Ascending aorta (tissue), 2 donors: ENCODE measurements at regions not wholly inside any gene's neighbourhood (a gene's known extent, or its start where the extent isn't known, plus 50 kb on each side); places are given as distances from the start of the nearest gene placed in this dataset.

Experiments
- DNase-seq, 2 donors: peaks; one replicate each; pipeline ENCODE4 v3.0.0-alpha.2; 2019; ENCODE audit warnings: low spot score in 2 of 2
- H3K27ac ChIP-seq, 2 donors: fragments of 200-600 bp; sonication (generic); one replicate each; pipeline ENCODE4 v1.5.1; 2016 to 2017; ENCODE audit warnings: mild to moderate bottlenecking in 1 of 2
- H3K27me3 ChIP-seq: fragments of 200-600 bp; sonication (generic); one replicate; pipeline ENCODE4 v1.5.1; 2017
- H3K36me3 ChIP-seq, 2 donors: fragments of 200-600 bp; sonication (generic); one replicate each; pipeline ENCODE4 v1.5.1; 2016
- H3K4me1 ChIP-seq, 2 donors: fragments of 200-600 bp; sonication (generic); one replicate each; pipeline ENCODE4 v1.5.1; 2016 to 2017; ENCODE audit warnings: mild to moderate bottlenecking in 1 of 2
- H3K4me3 ChIP-seq, 2 donors: fragments of 200-600 bp; sonication (generic); one replicate each; pipeline ENCODE4 v1.5.1; 2016 to 2017; ENCODE audit warnings: mild to moderate bottlenecking in 1 of 2
- H3K9me3 ChIP-seq, 2 donors: fragments of 200-600 bp; sonication (generic); one replicate each; pipeline ENCODE4 v1.5.1; 2016
- CTCF ChIP-seq, 3 experiments: fragments of 200-600 bp in 2 of 3; fragments of 450-650 bp in 1 of 3; sonication (generic) in 2 of 3; IDR thresholded peaks; one replicate each; pipeline ENCODE4 v1.5.1; 2016 to 2019; ENCODE audit warnings: antibody characterized with exemption in 3 of 3, mild to moderate bottlenecking in 1 of 3, moderate library complexity in 1 of 3
- intact Hi-C: fragments of 100-400 bp; cut with DNase I; formaldehyde crosslinking; loops from one replicate; pipeline ENCODE4 v1.15.1; 2023

- Histone ChIP-seq H3K27me3 (no peaks in the 10 kb centered on the region), H3K4me1 (no peaks in the 10 kb centered on the region), H3K4me3 (no peak overlapping the region), H3K27ac (no peak overlapping the region), H3K36me3 (no peaks in the 10 kb centered on the region), H3K9me3 (no peaks in the 10 kb centered on the region)
- no peak for DNase-seq
- intact Hi-C loops, result no loop called here
- TF ChIP-seq CTCF (IDR thresholded peaks at IDR 0.05), result no peak
These were observed 312.5 kb upstream of the FLRT2 start for GRCh38 chr14:85217412-85217811.

- H3K4me3 ChIP-seq, result no peak overlapping the region
- intact Hi-C loops, result no loop called here
These were observed 311.0 kb upstream of the FLRT2 start for GRCh38 chr14:85218982-85219381.

GRCh38 chr14:85221832-85222231 is 308.1 kb upstream of the FLRT2 start:
- TF ChIP-seq CTCF (IDR thresholded peaks at IDR 0.05), result no peak
- H3K27me3 ChIP-seq, result no peaks in the 10 kb centered on the region
- intact Hi-C loops, result no loop called here

More at GRCh38 chr14:85218982-85219381, 311.0 kb upstream of the FLRT2 start:
- DNase-seq, result no peak
- no peaks in the 10 kb centered on the region for H3K4me1 ChIP-seq
- H3K9me3 ChIP-seq, result no peaks in the 10 kb centered on the region
- H3K36me3 ChIP-seq, result no peaks in the 10 kb centered on the region
- H3K27ac ChIP-seq, result no peak overlapping the region
- H3K27me3 ChIP-seq, result no peaks in the 10 kb centered on the region
- no peak for TF ChIP-seq CTCF (IDR thresholded peaks at IDR 0.05)

GRCh38 chr14:85222341-85222740 is 307.6 kb upstream of the FLRT2 start:
- DNase-seq, result no peak
- no peak for TF ChIP-seq CTCF (IDR thresholded peaks at IDR 0.05)
- H3K4me3 ChIP-seq, result no peak overlapping the region
- intact Hi-C loops, result no loop called here
- H3K36me3 ChIP-seq, result no peaks in the 10 kb centered on the region
- no peak overlapping the region for H3K27ac ChIP-seq
- H3K27me3 ChIP-seq, result no peaks in the 10 kb centered on the region
- no peaks in the 10 kb centered on the region for H3K9me3 ChIP-seq
- H3K4me1 ChIP-seq, result no peaks in the 10 kb centered on the region

More at GRCh38 chr14:85221832-85222231, 308.1 kb upstream of the FLRT2 start:
- DNase-seq, result no peak
- no peak overlapping the region for H3K27ac ChIP-seq
- H3K36me3 ChIP-seq, result no peaks in the 10 kb centered on the region
- H3K9me3 ChIP-seq, result no peaks in the 10 kb centered on the region
- no peaks in the 10 kb centered on the region for H3K4me1 ChIP-seq
- H3K4me3 ChIP-seq, result no peak overlapping the region

- Histone ChIP-seq H3K4me3 (no peak overlapping the region), H3K36me3 (no peaks in the 10 kb centered on the region), H3K4me1 (no peaks in the 10 kb centered on the region), H3K27me3 (no peaks in the 10 kb centered on the region), H3K27ac (no peak overlapping the region), H3K9me3 (no peaks in the 10 kb centered on the region)
- TF ChIP-seq CTCF (IDR thresholded peaks at IDR 0.05), result no peak
- intact Hi-C loops, result no loop called here
- no peak for DNase-seq
These were observed 306.3 kb upstream of the FLRT2 start for GRCh38 chr14:85223667-85224066.

GRCh38 chr14:85224241-85224640 is 305.7 kb upstream of the FLRT2 start:
- Histone ChIP-seq H3K9me3 (no peaks in the 10 kb centered on the region), H3K36me3 (no peaks in the 10 kb centered on the region), H3K4me1 (no peaks in the 10 kb centered on the region), H3K4me3 (no peak overlapping the region), H3K27me3 (no peaks in the 10 kb centered on the region), H3K27ac (no peak overlapping the region)
- no peak for DNase-seq
- intact Hi-C loops, result no loop called here
- no peak for TF ChIP-seq CTCF (IDR thresholded peaks at IDR 0.05)
